ENCODE measurements at regions not wholly inside any gene's neighbourhood (a gene's known extent, or its start where the extent isn't known, plus 50 kb on each side); places are given as distances from the start of the nearest gene placed in this dataset.
"Not testable (repeated sequence)": the region's sequence is repeated elsewhere in the genome, so short reads cannot be mapped to it uniquely, and the experiment has no call there.

- no peak for DNase-seq (ENCODE audit: low read depth)
Observed at GRCh38 chr15:77877869-77878577, 199.5 kb downstream of the TBC1D2B start.

GRCh38 chr15:77876107-77876820 lies 201.2 kb downstream of the TBC1D2B start:
- not testable (repeated sequence) for DNase-seq (ENCODE audit: low read depth)

- not testable (repeated sequence) for DNase-seq (ENCODE audit: low read depth)
Observed at GRCh38 chr15:77875066-77875721, 202.3 kb downstream of the TBC1D2B start.

- DNase-seq (ENCODE audit: low read depth) = no peak
Observed at GRCh38 chr15:77874063-77874462, 203.4 kb downstream of the TBC1D2B start.

GRCh38 chr15:77872521-77873425 lies 204.7 kb downstream of the TBC1D2B start:
- DNase-seq (ENCODE audit: low read depth) = not testable (repeated sequence)

GRCh38 chr15:77871852-77872371 lies 205.6 kb downstream of the TBC1D2B start:
- DNase-seq (ENCODE audit: low read depth) = no peak

GRCh38 chr15:77870195-77871065 lies 207.1 kb downstream of the TBC1D2B start:
- peak; percentile 3 for DNase-seq (ENCODE audit: low read depth)

- DNase-seq (ENCODE audit: low read depth) = no peak
Observed at GRCh38 chr15:77869021-77869895, 208.3 kb downstream of the TBC1D2B start.

- not testable (repeated sequence) for DNase-seq (ENCODE audit: low read depth)
Observed at GRCh38 chr15:77868048-77868629, 209.4 kb downstream of the TBC1D2B start.

- no peak for DNase-seq (ENCODE audit: low read depth)
Observed at GRCh38 chr15:77867266-77868047, 210.1 kb downstream of the TBC1D2B start.

- no peak for DNase-seq (ENCODE audit: low read depth)
Observed at GRCh38 chr15:77866596-77867125, 210.8 kb downstream of the TBC1D2B start.

GRCh38 chr15:77866186-77866585 lies 211.3 kb downstream of the TBC1D2B start:
- DNase-seq (ENCODE audit: low read depth) = no peak

GRCh38 chr15:77865701-77866100 lies 211.8 kb downstream of the TBC1D2B start:
- no peak for DNase-seq (ENCODE audit: low read depth)

- no peak for DNase-seq (ENCODE audit: low read depth)
Observed at GRCh38 chr15:77865106-77865610, 212.4 kb downstream of the TBC1D2B start.

GRCh38 chr15:77864211-77865105 lies 213.1 kb downstream of the TBC1D2B start:
- no peak for DNase-seq (ENCODE audit: low read depth)

- DNase-seq (ENCODE audit: low read depth) = no peak
Observed at GRCh38 chr15:77863491-77864105, 213.9 kb downstream of the TBC1D2B start.

Data from T follicular helper cell (primary cell).